Thyroid gland (tissue), 4 donors: ENCODE measurements at regions not wholly inside any gene's neighbourhood (a gene's known extent, or its start where the extent isn't known, plus 50 kb on each side); places are given as distances from the start of the nearest gene placed in this dataset.
A peak's percentile ranks its signal among the peaks of the same experiment; 100 is the strongest.

Source experiments
- DNase-seq, 2 donors: peaks; one replicate each; pipeline ENCODE4 v3.0.0-alpha.2; 2019
- H3K27ac ChIP-seq, 3 donors: fragments of 200-600 bp; sonication (generic); 1 replicate in 2 of 3; 2 replicates in 1 of 3; pipeline ENCODE4 v1.5.1; 2016 to 2019; ENCODE audit warnings: mild to moderate bottlenecking in 1 of 3, moderate library complexity in 1 of 3
- H3K27me3 ChIP-seq: fragments of 200-600 bp; sonication (generic); one replicate; pipeline ENCODE4 v1.5.1; 2019
- H3K36me3 ChIP-seq, 2 donors: fragments of 200-600 bp; sonication (generic); one replicate each; pipeline ENCODE4 v1.5.1; 2016 to 2019
- H3K4me1 ChIP-seq, 2 donors: fragments of 200-600 bp; sonication (generic); one replicate each; pipeline ENCODE4 v1.5.1; 2017 to 2019
- H3K4me3 ChIP-seq, 3 donors: fragments of 200-600 bp; sonication (generic); replicated peaks in 1 of 3; 1 replicate in 2 of 3; 2 replicates in 1 of 3; pipeline ENCODE4 v1.5.1; 2016; ENCODE audit warnings: mild to moderate bottlenecking in 1 of 3
- H3K9me3 ChIP-seq: fragments of 200-600 bp; sonication (generic); one replicate; pipeline ENCODE4 v1.5.1; 2017
- POLR2A ChIP-seq, 2 donors: fragments of 450-650 bp; IDR thresholded peaks; one replicate each; pipeline ENCODE4 v1.6.1; 2017; ENCODE audit warnings: antibody characterized with exemption in 2 of 2, mild to moderate bottlenecking in 2 of 2, moderate library complexity in 1 of 2
- WGBS, 2 donors: methylation state at CpG; one replicate each; pipeline ENCODE4 v1.1.5; 2017; 5-methylcytosine and 5-hydroxymethylcytosine counted together
- intact Hi-C: fragments of 100-400 bp; cut with DNase I; formaldehyde crosslinking; loops from one replicate; pipeline ENCODE4 v1.15.1; 2023
- TF ChIP-seq, protein P1 (sequence below), 6 experiments: fragments of 200-600 bp in 3 of 6; fragments of 450-650 bp in 3 of 6; sonication (generic) in 3 of 6; IDR thresholded peaks; one replicate each; pipeline ENCODE4 v1.5.1; 2016 to 2019; ENCODE audit warnings: antibody characterized with exemption in 6 of 6, mild to moderate bottlenecking in 2 of 6, inconsistent platforms in 1 of 6, moderate library complexity in 1 of 6

DNA sequence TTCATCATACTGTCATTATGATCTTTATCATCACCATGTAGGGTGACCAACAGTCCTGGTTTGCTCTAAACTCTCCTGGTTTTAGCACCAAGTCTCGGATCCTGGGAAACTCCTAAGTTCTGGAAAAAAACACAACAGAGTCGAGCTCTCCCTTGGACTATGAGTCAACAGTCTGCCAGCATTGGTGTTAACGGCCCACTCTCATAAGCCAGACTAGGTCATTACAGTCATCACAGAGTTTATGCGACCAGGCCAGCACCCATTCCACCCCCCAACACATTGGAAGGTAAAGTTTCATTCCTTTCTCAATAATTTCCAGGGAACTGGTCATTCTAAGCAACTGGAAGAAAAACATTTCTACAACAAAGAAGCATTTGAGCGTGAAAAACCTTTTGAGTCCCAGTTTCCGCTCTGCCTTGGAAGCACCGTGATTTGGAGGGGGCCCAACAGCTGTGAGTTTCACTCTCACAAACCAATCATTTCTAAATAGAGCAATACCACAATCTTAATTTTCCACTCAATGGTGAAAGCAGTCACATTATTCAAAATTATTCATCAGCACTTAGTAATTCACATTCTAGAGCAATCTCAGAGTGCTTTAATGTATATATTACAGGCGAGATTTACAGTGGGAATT is 445.0 kb downstream of the CDH26 start:
- Histone ChIP-seq H3K4me1 (peaks cover 11 to 12% of the 10 kb centered on the region in 2 donors), H3K27me3 (no peaks in the 10 kb centered on the region), H3K9me3 (no peaks in the 10 kb centered on the region), H3K4me3 (no peak overlapping the region), H3K27ac (peak overlapping the region in 2 of 3 donors; percentile 38 to 49), H3K36me3 (no peaks in the 10 kb centered on the region)
- TF ChIP-seq POLR2A (IDR thresholded peaks at IDR 0.05) = no peak
- TF ChIP-seq, protein P1, sequence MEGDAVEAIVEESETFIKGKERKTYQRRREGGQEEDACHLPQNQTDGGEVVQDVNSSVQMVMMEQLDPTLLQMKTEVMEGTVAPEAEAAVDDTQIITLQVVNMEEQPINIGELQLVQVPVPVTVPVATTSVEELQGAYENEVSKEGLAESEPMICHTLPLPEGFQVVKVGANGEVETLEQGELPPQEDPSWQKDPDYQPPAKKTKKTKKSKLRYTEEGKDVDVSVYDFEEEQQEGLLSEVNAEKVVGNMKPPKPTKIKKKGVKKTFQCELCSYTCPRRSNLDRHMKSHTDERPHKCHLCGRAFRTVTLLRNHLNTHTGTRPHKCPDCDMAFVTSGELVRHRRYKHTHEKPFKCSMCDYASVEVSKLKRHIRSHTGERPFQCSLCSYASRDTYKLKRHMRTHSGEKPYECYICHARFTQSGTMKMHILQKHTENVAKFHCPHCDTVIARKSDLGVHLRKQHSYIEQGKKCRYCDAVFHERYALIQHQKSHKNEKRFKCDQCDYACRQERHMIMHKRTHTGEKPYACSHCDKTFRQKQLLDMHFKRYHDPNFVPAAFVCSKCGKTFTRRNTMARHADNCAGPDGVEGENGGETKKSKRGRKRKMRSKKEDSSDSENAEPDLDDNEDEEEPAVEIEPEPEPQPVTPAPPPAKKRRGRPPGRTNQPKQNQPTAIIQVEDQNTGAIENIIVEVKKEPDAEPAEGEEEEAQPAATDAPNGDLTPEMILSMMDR (IDR thresholded peaks at IDR 0.05) = no peak
- intact Hi-C loops = no loop called here
- peak; percentile 75 to 79 for DNase-seq
- 65 to 71% methylated on average over 8 of the region's 8 CpGs for WGBS, 2 donors

DNA sequence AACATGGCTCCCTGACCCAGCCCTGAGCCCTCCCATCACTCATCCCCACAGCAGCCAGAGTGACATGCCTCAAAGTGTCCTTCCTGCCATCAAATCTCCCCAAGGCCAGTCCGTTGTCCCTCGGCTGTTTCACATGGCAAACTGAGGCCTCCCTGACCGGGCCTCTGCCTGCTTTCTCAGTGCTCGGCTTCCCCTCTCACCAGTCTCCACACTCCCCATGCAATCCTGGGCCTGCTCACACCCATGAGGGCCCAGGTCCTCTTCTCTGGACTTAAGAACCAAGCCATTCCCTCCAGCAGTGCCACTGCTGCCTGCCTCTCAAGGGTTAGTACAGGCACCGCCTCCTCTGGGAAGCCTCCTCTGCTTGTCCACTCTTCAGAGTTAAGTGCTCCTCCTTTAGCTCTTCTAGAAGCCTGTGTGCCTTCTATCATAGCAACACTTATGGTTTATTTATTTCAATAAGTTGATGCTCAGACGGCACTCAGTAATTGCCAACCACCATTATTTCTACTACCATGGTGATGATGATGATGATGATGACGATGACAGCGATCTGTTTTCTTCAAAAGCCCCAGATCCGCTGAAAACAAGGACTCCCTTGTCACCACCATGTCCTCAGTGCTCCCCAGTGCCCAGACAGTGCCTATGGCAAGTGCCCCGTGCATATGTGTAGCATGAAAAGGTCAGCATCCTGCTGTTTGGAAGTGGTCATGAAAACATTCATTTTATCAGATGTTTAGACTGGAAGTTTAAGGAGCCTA is 449.0 kb downstream of the CDH26 start:
- no peaks in the 10 kb centered on the region for H3K9me3 ChIP-seq
- no peaks in the 10 kb centered on the region for H3K36me3 ChIP-seq
- H3K27ac ChIP-seq = no peak overlapping the region
- 85 to 88% methylated on average over 10 of the region's 10 CpGs for WGBS, 2 donors
- no peak overlapping the region for H3K4me3 ChIP-seq
- H3K27me3 ChIP-seq = no peaks in the 10 kb centered on the region
- intact Hi-C loops = no loop called here
- TF ChIP-seq, protein P1 (IDR thresholded peaks at IDR 0.05) = no peak
- TF ChIP-seq POLR2A (IDR thresholded peaks at IDR 0.05) = no peak
- no peak for DNase-seq
- H3K4me1 ChIP-seq = peaks cover 12 to 17% of the 10 kb centered on the region in 2 donors

DNA sequence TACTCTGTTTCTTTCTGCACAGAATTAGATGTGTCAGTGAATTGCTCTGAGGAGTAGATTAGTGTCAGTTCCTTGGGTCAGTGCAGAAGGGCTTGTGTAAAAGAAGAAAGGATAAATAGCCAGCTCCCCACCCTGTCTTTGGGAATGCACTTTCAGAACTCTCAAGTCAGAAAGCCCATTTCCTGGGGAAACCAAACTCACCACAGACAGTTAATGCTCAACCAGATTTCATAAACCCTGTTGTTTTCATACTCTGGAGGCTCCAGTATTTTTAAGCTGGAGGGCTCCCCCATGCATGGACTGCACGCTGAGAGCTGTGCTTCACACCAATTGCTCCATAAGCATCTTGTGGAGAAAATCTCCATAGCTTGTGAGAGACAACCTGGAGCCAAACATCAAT is 449.7 kb downstream of the CDH26 start:
- TF ChIP-seq, protein P1 (IDR thresholded peaks at IDR 0.05) = no peak
- no peak for TF ChIP-seq POLR2A (IDR thresholded peaks at IDR 0.05)
- no peaks in the 10 kb centered on the region for H3K36me3 ChIP-seq
- H3K9me3 ChIP-seq = no peaks in the 10 kb centered on the region
- 25 to 50% methylated on average over 1 of the region's 1 CpG for WGBS, 2 donors
- H3K27me3 ChIP-seq = no peaks in the 10 kb centered on the region
- no peak overlapping the region for H3K27ac ChIP-seq
- peaks cover 12 to 17% of the 10 kb centered on the region in 2 donors for H3K4me1 ChIP-seq
- DNase-seq = peak; percentile 22 to 32
- H3K4me3 ChIP-seq = no peak overlapping the region
- intact Hi-C loops = no loop called here

DNA sequence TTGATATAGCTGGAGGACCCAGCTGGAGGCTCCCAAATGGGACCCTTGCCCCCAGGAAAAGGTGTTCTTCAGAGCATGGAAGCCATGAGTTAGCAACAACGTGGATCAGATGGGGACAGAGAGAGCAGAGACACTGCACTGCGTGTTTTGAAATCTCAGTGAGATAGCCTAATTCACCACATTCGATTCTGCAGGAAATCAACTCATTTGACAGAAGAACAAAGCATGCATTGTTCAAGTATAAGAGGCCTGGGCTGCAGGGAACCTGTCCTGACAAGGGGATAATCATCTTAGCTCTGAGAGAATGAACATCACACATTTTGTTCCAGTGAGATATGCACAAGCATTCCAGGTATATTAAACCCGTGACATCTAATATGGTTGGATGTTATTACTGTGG is 450.2 kb downstream of the CDH26 start:
- H3K4me3 ChIP-seq = no peak overlapping the region
- no peak for DNase-seq
- peaks cover 8 to 17% of the 10 kb centered on the region in 2 donors for H3K4me1 ChIP-seq
- intact Hi-C loops = no loop called here
- H3K9me3 ChIP-seq = no peaks in the 10 kb centered on the region
- H3K27me3 ChIP-seq = no peaks in the 10 kb centered on the region
- WGBS, 2 donors = 67 to 71% methylated on average over 4 of the region's 4 CpGs
- TF ChIP-seq, protein P1 (IDR thresholded peaks at IDR 0.05) = no peak
- TF ChIP-seq POLR2A (IDR thresholded peaks at IDR 0.05) = no peak
- H3K36me3 ChIP-seq = no peaks in the 10 kb centered on the region
- no peak overlapping the region for H3K27ac ChIP-seq

DNA sequence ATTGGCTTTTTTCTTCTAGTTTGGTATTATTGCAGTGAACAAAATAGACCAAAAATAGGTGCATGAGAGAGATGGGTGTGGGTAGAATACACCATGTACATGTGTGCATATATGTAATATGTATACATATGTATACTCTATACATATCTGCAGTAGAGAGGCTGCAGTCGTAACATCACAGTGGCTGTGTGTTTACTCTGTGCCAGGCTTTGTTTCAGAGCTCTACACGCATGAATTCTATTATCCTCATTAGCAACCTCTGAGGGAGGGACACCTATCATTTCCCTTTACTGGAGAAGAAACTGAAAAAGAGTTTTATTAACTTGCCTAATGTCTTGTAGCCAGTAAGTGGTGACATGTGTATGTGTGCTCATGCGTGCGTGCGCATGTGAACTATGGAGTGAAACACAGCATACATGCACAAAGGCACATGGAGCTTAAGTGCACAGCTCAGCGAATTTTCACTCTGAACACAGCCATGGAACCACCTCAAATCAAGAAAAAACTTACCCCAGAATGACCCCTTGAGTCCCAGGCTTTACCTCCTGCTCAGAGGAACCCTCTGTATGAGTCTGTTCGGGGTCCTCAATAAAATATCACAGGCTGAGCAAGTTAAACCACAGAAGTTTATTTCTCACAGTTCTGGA is 452.5 kb downstream of the CDH26 start:
- no peaks in the 10 kb centered on the region for H3K27me3 ChIP-seq

More for the DNA sequence above, 452.5 kb downstream of the CDH26 start:
- Histone ChIP-seq H3K4me1 (peaks cover 0 to 13% of the 10 kb centered on the region in 2 donors), H3K4me3 (no peak overlapping the region), H3K9me3 (no peaks in the 10 kb centered on the region), H3K27ac (no peak overlapping the region), H3K36me3 (no peaks in the 10 kb centered on the region)
- TF ChIP-seq, protein P1 (IDR thresholded peaks at IDR 0.05) = no peak
- TF ChIP-seq POLR2A (IDR thresholded peaks at IDR 0.05) = no peak
- 89 to 90% methylated on average over 7 of the region's 7 CpGs for WGBS, 2 donors
- intact Hi-C loops = no loop called here
- DNase-seq = no peak
